Mammary epithelial cell (primary cell): ENCODE measurements at regions not wholly inside any gene's neighbourhood (a gene's known extent, or its start where the extent isn't known, plus 50 kb on each side); places are given as distances from the start of the nearest gene placed in this dataset.

Experiments
- EZH2 ChIP-seq: IDR thresholded peaks from 2 replicates; pipeline ENCODE4 v1.6.1; 2012; ENCODE audit warnings: low read length, inconsistent platforms, borderline replicate concordance
- TF ChIP-seq, protein P1 (sequence below), 2 donors: IDR thresholded peaks in 1 of 2; conservative IDR thresholded peaks in 1 of 2; 2 replicates each; pipeline ENCODE4 v1.5.1; 2011 to 2012; ENCODE audit warnings: inconsistent platforms in 2 of 2, low read length in 2 of 2, mild to moderate bottlenecking in 2 of 2, control low read depth in 1 of 2, low read depth in 1 of 2; ENCODE audit not compliant: insufficient read depth in 1 of 2; ENCODE audit errors: extremely low read depth in 1 of 2

DNA sequence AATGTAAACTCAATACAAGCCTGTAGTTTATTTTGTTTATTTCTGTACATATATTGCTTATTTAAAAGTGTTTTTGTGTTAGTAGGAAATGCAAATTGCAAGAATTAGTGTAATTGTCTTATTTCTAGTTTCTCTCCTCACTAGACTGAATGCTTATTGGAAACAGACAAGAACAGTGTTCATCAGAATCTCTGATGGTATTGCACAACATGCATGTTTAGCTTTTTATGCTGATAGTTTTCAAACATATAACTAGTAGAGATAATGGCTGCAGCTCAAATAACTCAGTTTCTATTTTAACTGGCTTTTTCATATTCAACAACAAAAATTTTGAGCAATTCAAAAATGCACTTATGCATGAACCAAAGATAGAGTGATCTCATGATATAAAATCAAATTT lies 68.8 kb upstream of the HTR4 start:
- TF ChIP-seq, protein P1, sequence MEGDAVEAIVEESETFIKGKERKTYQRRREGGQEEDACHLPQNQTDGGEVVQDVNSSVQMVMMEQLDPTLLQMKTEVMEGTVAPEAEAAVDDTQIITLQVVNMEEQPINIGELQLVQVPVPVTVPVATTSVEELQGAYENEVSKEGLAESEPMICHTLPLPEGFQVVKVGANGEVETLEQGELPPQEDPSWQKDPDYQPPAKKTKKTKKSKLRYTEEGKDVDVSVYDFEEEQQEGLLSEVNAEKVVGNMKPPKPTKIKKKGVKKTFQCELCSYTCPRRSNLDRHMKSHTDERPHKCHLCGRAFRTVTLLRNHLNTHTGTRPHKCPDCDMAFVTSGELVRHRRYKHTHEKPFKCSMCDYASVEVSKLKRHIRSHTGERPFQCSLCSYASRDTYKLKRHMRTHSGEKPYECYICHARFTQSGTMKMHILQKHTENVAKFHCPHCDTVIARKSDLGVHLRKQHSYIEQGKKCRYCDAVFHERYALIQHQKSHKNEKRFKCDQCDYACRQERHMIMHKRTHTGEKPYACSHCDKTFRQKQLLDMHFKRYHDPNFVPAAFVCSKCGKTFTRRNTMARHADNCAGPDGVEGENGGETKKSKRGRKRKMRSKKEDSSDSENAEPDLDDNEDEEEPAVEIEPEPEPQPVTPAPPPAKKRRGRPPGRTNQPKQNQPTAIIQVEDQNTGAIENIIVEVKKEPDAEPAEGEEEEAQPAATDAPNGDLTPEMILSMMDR (conservative IDR thresholded peaks at IDR 0.05 in 1 of 2, IDR thresholded peaks at IDR 0.05 in 1 of 2; ENCODE audit: extremely low read depth in 1 of 2, insufficient read depth in 1 of 2, low read depth in 1 of 2, low read length in 2 of 2): no peak
- no peak for TF ChIP-seq EZH2
